Pancreas (tissue), 10 donors: ENCODE measurements at regions not wholly inside any gene's neighbourhood (a gene's known extent, or its start where the extent isn't known, plus 50 kb on each side); places are given as distances from the start of the nearest gene placed in this dataset.

Source experiments
- ATAC-seq, 4 donors: fragments of 200-7000 bp; cut with Tn5 transposase; one replicate each; pipeline versions ENCODE4 v1.8.0 to v1.9.1; 2020; ENCODE audit warnings: mild to moderate bottlenecking in 4 of 4, moderate library complexity in 4 of 4
- DNase-seq, 6 donors: peaks; one replicate each; pipeline ENCODE4 v3.0.0-alpha.2; 2020
- FAIRE-seq: peaks from 2 replicates; lab custom pipeline; 2012; peaks lifted over from hg19 to GRCh38; lab: Jason Lieb, UNC
- H3K27ac ChIP-seq, 4 donors: fragments of 200-600 bp; sonication (generic); 1 replicate in 3 of 4; 2 replicates in 1 of 4; pipeline versions ENCODE4 v1.5.0 to v1.8.0; 2020
- H3K27me3 ChIP-seq, 4 donors: fragments of 200-600 bp; one replicate each; pipeline ENCODE4 v1.8.0; 2021
- H3K36me3 ChIP-seq, 3 donors: fragments of 200-600 bp; sonication (generic) in 1 of 3; one replicate each; pipeline versions ENCODE4 v1.5.0 to v1.8.0; 2020 to 2021
- H3K4me1 ChIP-seq, 3 donors: fragments of 200-600 bp; one replicate each; pipeline ENCODE4 v1.8.0; 2021
- H3K4me3 ChIP-seq, 4 donors: fragments of 200-600 bp; sonication (generic) in 2 of 4; one replicate each; pipeline versions ENCODE4 v1.5.0 to v1.8.0; 2020 to 2021
- H3K9me3 ChIP-seq, 4 donors: fragments of 200-600 bp; one replicate each; pipeline ENCODE4 v1.8.0; 2021
- WGBS, 2 donors: extraction: QIAGEN DNeasy Blood & Tissue Kit; methylation state at CpG; one replicate each; pipeline ENCODE4 v1.1.7; 2013; 5-methylcytosine and 5-hydroxymethylcytosine counted together
- intact Hi-C, 3 donors: fragments of 100-400 bp; cut with DNase I; formaldehyde crosslinking; loops; one replicate each; pipeline versions ENCODE4 v1.11.1 to v1.14.2; 2022
- TF ChIP-seq, protein P1 (sequence below), 4 donors: fragments of 200-600 bp; sonication (generic) in 3 of 4; IDR thresholded peaks; one replicate each; pipeline versions ENCODE4 v1.5.0 to v1.8.0; 2021; ENCODE audit warnings: antibody characterized with exemption in 4 of 4
- donor health status: healthy with polysubstance abuse.
- donor health status: DM: no; HTN: no; CAD: no; lungs with moderate emphysema.
- donor health status: DM: no; HTN: no; CAD: no.
- donor health status: control.
- donor health status: control.
- donor health status: Bipolar disorder and iron deficiency.
- donor health status: DM: yes; HTN: yes; CAD: no.
- donor health status: DM: no; HTN: no; CAD: no.
- donor health status: DM: no; HTN: no; CAD: no.
- donor health status: DM: yes; HTN: yes; CAD: no.

DNA sequence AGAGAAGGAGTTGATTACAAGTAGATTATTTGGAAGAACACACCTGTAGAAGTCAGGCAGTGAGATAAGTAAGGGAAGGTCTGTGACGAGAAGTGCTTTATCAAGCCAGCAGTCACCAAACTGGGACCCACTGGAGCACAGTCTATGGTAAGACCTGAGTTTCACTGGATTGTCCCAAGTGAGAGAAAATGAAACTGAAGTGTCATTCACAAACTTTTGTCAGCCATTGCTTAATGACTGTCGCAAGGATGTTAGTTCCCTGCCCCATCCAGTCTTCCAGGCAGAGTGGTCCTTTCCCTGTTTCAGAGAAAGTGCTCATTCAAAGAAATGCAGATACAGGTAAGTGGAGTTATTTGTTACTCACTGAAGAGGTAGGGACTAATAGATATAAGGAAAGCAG lies 728.0 kb upstream of the TENM4 start:
- no peak for ATAC-seq
- Histone ChIP-seq H3K9me3 (no peaks in the 10 kb centered on the region), H3K36me3 (no peaks in the 10 kb centered on the region), H3K27ac (no peak overlapping the region), H3K27me3 (no peaks in the 10 kb centered on the region), H3K4me3 (no peak overlapping the region), H3K4me1 (no peaks in the 10 kb centered on the region)
- WGBS, 2 donors: 67 to 70% methylated on average over 2 of the region's 2 CpGs
- TF ChIP-seq, protein P1, sequence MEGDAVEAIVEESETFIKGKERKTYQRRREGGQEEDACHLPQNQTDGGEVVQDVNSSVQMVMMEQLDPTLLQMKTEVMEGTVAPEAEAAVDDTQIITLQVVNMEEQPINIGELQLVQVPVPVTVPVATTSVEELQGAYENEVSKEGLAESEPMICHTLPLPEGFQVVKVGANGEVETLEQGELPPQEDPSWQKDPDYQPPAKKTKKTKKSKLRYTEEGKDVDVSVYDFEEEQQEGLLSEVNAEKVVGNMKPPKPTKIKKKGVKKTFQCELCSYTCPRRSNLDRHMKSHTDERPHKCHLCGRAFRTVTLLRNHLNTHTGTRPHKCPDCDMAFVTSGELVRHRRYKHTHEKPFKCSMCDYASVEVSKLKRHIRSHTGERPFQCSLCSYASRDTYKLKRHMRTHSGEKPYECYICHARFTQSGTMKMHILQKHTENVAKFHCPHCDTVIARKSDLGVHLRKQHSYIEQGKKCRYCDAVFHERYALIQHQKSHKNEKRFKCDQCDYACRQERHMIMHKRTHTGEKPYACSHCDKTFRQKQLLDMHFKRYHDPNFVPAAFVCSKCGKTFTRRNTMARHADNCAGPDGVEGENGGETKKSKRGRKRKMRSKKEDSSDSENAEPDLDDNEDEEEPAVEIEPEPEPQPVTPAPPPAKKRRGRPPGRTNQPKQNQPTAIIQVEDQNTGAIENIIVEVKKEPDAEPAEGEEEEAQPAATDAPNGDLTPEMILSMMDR (IDR thresholded peaks at IDR 0.05): no peak
- intact Hi-C loops: no loop called here
- FAIRE-seq: no peak
- no peak for DNase-seq

DNA sequence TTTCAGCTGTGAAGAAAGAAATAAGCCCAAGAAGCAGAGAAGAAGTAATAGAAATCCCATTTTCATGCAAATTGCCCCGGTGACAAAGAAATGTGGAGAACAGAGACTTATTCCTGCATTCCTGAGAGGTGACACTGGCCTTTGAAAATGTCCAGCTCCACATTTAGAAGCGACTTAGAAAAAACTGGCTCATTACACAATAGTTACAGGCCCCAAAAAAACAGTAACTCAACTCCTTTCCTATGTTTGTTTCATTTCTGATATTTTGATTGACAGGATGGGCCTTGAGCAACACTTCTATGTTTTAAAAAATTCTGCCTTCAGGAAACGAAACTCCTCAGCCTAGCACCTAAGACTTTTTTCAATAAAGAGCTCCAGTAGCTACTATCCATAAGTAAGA lies 726.9 kb upstream of the TENM4 start:
- Histone ChIP-seq H3K27ac (no peak overlapping the region), H3K9me3 (no peaks in the 10 kb centered on the region), H3K27me3 (no peaks in the 10 kb centered on the region), H3K4me3 (no peak overlapping the region), H3K4me1 (no peaks in the 10 kb centered on the region), H3K36me3 (no peaks in the 10 kb centered on the region)
- intact Hi-C loops: no loop called here
- TF ChIP-seq, protein P1 (IDR thresholded peaks at IDR 0.05): no peak
- ATAC-seq: no peak
- no peak for FAIRE-seq
- WGBS, 2 donors: 52 to 54% methylated on average over 3 of the region's 3 CpGs
- no peak for DNase-seq

DNA sequence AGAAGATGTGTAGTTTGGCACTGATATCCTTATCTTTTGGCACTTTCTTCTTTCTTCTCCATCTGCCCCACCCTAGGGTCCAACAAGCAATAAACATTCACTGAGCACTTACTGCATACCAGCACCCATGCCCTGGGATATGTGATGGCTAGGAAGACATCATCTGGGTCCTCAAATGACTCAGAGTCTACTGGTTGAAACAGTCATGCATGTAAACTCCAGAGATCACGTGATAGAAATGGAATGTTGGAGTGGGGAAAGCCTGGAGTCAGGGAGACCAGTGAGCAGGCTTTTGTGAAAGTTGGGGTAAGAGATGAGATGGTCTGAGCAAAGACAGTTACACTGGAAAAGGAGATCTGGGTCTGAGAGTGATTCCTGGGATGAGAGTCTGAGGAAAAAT lies 724.9 kb upstream of the TENM4 start:
- no peaks in the 10 kb centered on the region for H3K27me3 ChIP-seq
- H3K36me3 ChIP-seq: no peaks in the 10 kb centered on the region
- intact Hi-C loops: no loop called here
- WGBS, 2 donors: 49 to 65% methylated on average over 1 of the region's 1 CpG
- no peaks in the 10 kb centered on the region for H3K9me3 ChIP-seq
- H3K27ac ChIP-seq: no peak overlapping the region
- H3K4me3 ChIP-seq: no peak overlapping the region
- ATAC-seq (no peak), DNase-seq (no peak), FAIRE-seq (no peak)
- no peaks in the 10 kb centered on the region for H3K4me1 ChIP-seq
- TF ChIP-seq, protein P1 (IDR thresholded peaks at IDR 0.05): no peak

DNA sequence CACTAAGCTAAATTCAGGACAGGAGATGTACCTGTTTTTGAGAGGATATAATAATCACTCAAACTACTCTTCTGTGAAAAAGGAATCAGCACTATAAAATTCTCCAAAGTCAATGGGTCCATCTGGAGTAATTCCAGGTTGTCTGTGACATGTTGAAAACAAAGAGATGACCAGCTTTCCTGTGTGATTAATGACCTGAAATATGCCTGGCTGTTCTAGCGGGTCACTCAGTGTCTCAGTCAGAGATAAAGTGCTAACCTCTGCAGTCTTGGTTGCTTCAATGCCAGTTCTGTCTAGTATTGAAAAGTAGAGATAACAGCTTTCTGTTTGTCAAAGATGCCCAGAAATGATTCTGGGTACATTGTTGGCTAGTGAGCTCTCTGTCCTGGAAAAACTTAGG lies 722.6 kb upstream of the TENM4 start:
- Histone ChIP-seq H3K27me3 (no peaks in the 10 kb centered on the region), H3K9me3 (no peaks in the 10 kb centered on the region), H3K36me3 (no peaks in the 10 kb centered on the region), H3K4me1 (no peaks in the 10 kb centered on the region), H3K27ac (no peak overlapping the region), H3K4me3 (no peak overlapping the region)
- 58 to 63% methylated on average over 1 of the region's 1 CpG for WGBS, 2 donors
- ATAC-seq: no peak
- no peak for FAIRE-seq
- DNase-seq: no peak
- intact Hi-C loops: no loop called here
- TF ChIP-seq, protein P1 (IDR thresholded peaks at IDR 0.05): no peak

DNA sequence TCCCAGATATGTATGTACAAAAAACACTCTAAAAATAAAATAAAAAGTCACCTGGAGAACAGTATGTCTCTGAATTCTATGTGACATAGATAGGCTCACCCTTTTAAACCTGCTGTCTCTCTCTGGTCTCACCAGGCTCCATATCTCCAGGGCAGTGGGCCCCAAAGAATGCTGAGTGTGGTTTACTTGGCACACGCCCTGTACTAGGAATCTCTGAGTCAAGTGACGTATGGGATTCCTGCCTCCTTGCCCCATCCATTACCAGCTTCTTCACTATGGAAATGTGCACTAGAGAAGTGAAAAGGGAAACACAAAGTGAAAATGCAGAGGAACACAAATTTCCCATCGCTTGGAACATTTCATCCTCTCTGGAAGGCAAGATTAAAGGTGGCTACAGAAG lies 722.2 kb upstream of the TENM4 start:
- 76 to 81% methylated on average over 3 of the region's 3 CpGs for WGBS, 2 donors
- Histone ChIP-seq H3K9me3 (no peaks in the 10 kb centered on the region), H3K36me3 (no peaks in the 10 kb centered on the region), H3K27ac (no peak overlapping the region), H3K27me3 (no peaks in the 10 kb centered on the region), H3K4me1 (no peaks in the 10 kb centered on the region), H3K4me3 (no peak overlapping the region)
- TF ChIP-seq, protein P1 (IDR thresholded peaks at IDR 0.05): no peak
- ATAC-seq (no peak), FAIRE-seq (no peak), DNase-seq (no peak)
- intact Hi-C loops: no loop called here
